Upper lobe of left lung (tissue), 6 donors: ENCODE measurements at regions not wholly inside any gene's neighbourhood (a gene's known extent, or its start where the extent isn't known, plus 50 kb on each side); places are given as distances from the start of the nearest gene placed in this dataset.

Experiments
- ATAC-seq, 2 donors: fragments of 200-7000 bp; cut with Tn5 transposase; one replicate each; pipeline ENCODE4 v1.9.1; 2022; ENCODE audit warnings: mild to moderate bottlenecking in 2 of 2, moderate library complexity in 2 of 2; ENCODE audit not compliant: low FRiP score in 2 of 2
- DNase-seq, 2 donors: peaks; one replicate each; pipeline ENCODE4 v3.0.0-alpha.2; 2019 to 2020
- H3K27ac ChIP-seq, 4 donors: fragments of 200-600 bp; sonication (generic); one replicate each; pipeline ENCODE4 v1.5.1; 2016 to 2019
- H3K27me3 ChIP-seq, 4 donors: fragments of 200-600 bp; sonication (generic); one replicate each; pipeline ENCODE4 v1.5.1; 2017 to 2019
- H3K36me3 ChIP-seq, 4 donors: fragments of 200-600 bp; sonication (generic); one replicate each; pipeline ENCODE4 v1.5.1; 2016 to 2019
- H3K4me1 ChIP-seq, 4 donors: fragments of 200-600 bp; sonication (generic); one replicate each; pipeline ENCODE4 v1.5.1; 2018 to 2019
- H3K4me3 ChIP-seq, 4 donors: fragments of 200-600 bp; sonication (generic); one replicate each; pipeline ENCODE4 v1.5.1; 2017 to 2019; ENCODE audit warnings: mild to moderate bottlenecking in 2 of 4, moderate library complexity in 1 of 4
- H3K9me3 ChIP-seq, 4 donors: fragments of 200-600 bp; sonication (generic); one replicate each; pipeline ENCODE4 v1.5.1; 2018 to 2019
- EP300 ChIP-seq, 4 donors: sonication (generic); formaldehyde crosslinking; IDR thresholded peaks; one replicate each; pipeline ENCODE4 v1.5.1; 2017; ENCODE audit warnings: antibody characterized with exemption in 4 of 4, control low read depth in 2 of 4
- POLR2A ChIP-seq, 4 donors: fragments of 450-650 bp; IDR thresholded peaks; one replicate each; pipeline ENCODE4 v1.5.1; 2016 to 2017; ENCODE audit warnings: antibody characterized with exemption in 4 of 4, mild to moderate bottlenecking in 2 of 4
- POLR2AphosphoS5 ChIP-seq, 2 donors: sonication (generic); formaldehyde crosslinking; IDR thresholded peaks; one replicate each; pipeline ENCODE4 v1.5.1; 2017; ENCODE audit warnings: antibody characterized with exemption in 2 of 2
- WGBS, 2 donors: methylation state at CpG; one replicate each; pipeline ENCODE4 v1.1.5; 2017 to 2018; 5-methylcytosine and 5-hydroxymethylcytosine counted together
- TF ChIP-seq, protein P1 (sequence below), 6 experiments: fragments of 450-650 bp in 4 of 6; fragments of 200-600 bp in 2 of 6; sonication (generic) in 2 of 6; IDR thresholded peaks; one replicate each; pipeline ENCODE4 v1.5.1; 2016 to 2019; ENCODE audit warnings: antibody characterized with exemption in 6 of 6
- donor health status: DM: no; HTN: no; CAD: no; lungs with moderate emphysema.
- donor health status: DM: no; HTN: yes; CAD: no; lungs with severe emphysema.

DNA sequence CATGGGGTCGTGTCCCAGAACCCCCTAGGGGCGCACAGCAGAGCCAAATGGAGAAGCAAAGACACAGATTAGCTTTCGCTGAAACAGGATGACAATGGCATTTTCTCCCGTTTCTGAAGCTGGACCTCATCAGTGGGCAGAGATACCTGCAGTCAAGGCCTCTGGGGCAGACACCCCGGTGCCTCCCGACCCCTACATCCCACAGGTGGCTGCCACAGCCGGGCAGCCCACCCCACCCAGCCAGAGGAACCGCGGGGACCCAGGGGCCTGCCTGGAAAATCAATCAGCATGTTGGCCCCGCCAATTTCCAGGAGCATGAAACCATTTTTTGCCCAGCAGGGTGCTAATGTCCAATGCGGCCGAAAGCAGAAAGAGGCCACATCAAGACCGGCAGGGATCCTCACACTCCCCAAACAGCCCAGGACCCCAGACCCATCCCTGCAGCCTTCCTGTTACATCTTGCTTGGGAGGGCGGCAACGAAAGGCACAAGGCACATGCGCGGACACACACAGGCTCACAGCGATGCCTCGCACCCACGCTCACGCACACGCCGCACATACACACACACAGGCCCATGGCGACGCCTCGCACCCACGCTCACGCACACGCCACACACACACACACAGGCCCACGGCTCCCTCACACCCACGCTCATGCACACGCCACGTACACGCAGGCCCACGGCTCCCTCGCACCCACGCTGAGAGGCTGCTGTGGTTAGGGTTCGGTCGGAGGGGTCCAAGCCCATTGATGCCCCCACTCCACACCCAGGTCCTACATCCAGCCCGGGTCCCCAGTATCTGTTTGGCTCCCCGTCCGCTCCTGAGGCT, 130.6 kb upstream of the NKX1-1 start:
- peaks cover 0 to 8% (median 0%) of the 10 kb centered on the region in 4 donors for H3K27me3 ChIP-seq
- H3K27ac ChIP-seq = no peak overlapping the region
- H3K36me3 ChIP-seq = no peaks in the 10 kb centered on the region
- no peak overlapping the region for H3K4me3 ChIP-seq
- ATAC-seq (no peak), DNase-seq (peak in 1 of 2 donors; percentile 62)
- no peaks in the 10 kb centered on the region for H3K9me3 ChIP-seq
- H3K4me1 ChIP-seq = peaks cover 0 to 10% (median 2%) of the 10 kb centered on the region in 4 donors
- 89 to 93% methylated on average over 26 to 42 of the region's 42 CpGs for WGBS, 2 donors
- no peak for TF ChIP-seq POLR2A (IDR thresholded peaks at IDR 0.05)
- no peak for TF ChIP-seq POLR2AphosphoS5 (IDR thresholded peaks at IDR 0.05)
- TF ChIP-seq EP300 (IDR thresholded peaks at IDR 0.05) = no peak
- TF ChIP-seq, protein P1, sequence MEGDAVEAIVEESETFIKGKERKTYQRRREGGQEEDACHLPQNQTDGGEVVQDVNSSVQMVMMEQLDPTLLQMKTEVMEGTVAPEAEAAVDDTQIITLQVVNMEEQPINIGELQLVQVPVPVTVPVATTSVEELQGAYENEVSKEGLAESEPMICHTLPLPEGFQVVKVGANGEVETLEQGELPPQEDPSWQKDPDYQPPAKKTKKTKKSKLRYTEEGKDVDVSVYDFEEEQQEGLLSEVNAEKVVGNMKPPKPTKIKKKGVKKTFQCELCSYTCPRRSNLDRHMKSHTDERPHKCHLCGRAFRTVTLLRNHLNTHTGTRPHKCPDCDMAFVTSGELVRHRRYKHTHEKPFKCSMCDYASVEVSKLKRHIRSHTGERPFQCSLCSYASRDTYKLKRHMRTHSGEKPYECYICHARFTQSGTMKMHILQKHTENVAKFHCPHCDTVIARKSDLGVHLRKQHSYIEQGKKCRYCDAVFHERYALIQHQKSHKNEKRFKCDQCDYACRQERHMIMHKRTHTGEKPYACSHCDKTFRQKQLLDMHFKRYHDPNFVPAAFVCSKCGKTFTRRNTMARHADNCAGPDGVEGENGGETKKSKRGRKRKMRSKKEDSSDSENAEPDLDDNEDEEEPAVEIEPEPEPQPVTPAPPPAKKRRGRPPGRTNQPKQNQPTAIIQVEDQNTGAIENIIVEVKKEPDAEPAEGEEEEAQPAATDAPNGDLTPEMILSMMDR (IDR thresholded peaks at IDR 0.05) = no peak

DNA sequence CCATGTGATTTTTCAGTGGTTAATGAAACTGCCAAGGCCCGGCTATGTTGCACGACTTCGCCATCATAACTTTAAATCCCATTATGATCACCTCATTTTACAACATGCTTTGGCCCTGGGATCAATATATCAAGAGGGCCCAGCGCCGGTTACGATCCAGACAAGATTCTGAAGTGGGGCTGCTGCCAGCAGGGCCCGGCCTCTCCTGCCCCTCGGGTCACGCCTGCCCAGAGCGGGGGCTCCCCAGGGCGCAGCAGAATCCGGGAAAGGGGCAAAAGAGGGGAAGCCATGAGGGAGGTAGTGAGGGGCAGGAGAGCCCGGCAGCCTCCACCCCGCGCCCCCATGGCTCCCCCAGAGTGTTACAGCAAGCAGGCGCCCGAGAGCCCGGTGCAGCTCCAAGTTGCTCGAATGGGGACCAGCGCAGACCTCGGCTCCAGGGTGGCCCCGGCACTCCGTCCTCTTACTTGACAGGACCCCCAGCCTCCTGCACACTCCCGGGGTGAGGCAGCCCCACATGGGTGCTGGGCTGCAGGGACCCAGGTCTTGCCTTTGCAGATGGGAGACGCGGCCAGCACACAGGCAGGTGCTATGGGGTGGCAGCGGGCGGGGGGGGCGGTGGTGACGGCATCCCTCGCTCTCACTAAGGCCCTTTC, 129.8 kb upstream of the NKX1-1 start:
- TF ChIP-seq POLR2A (IDR thresholded peaks at IDR 0.05) (no peak), POLR2AphosphoS5 (IDR thresholded peaks at IDR 0.05) (no peak), EP300 (IDR thresholded peaks at IDR 0.05) (no peak)
- TF ChIP-seq, protein P1 (IDR thresholded peaks at IDR 0.05) = no peak
- 90 to 92% methylated on average over 25 to 31 of the region's 31 CpGs for WGBS, 2 donors
- DNase-seq (peak in 1 of 2 donors; percentile 77), ATAC-seq (no peak)
- Histone ChIP-seq H3K4me1 (peaks cover 0 to 10% (median 2%) of the 10 kb centered on the region in 4 donors), H3K36me3 (no peaks in the 10 kb centered on the region), H3K27ac (no peak overlapping the region), H3K4me3 (no peak overlapping the region), H3K9me3 (no peaks in the 10 kb centered on the region), H3K27me3 (peaks cover 0 to 8% (median 0%) of the 10 kb centered on the region in 4 donors)

DNA sequence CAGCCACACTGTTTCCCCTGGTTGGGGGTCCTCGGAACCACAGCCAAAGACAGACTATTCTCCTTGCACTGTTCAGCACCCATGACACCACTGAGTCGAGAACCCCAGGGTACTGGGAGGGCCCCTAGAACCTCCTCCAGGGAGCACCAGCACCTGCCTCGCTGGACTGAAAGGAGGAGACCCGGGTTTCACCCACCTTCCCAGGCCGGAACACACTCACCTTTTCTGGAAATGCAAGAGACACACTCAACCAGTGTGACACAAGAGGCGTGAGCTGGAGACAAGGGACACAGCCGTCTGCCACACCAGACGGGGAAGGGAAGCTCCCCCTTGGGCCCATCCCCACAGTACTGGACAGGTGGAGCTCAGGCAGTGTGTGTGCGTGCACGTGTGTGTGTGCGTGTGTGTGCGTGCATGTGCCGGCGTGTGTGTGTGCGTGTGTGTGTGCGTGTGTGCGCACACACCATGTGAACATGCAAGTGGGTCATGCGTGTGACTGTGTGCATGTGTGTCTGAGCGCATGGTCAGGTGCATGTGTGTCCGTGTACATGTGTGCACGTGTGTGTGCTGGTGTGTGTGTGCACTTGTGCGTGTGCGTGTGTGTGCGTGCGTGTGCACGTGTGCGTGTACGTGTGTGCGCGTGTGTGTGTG, 128.8 kb upstream of the NKX1-1 start:
- TF ChIP-seq POLR2A (IDR thresholded peaks at IDR 0.05) (no peak), POLR2AphosphoS5 (IDR thresholded peaks at IDR 0.05) (no peak), EP300 (IDR thresholded peaks at IDR 0.05) (no peak)
- TF ChIP-seq, protein P1 (IDR thresholded peaks at IDR 0.05) = no peak
- H3K4me1 ChIP-seq = peaks cover 0 to 10% (median 2%) of the 10 kb centered on the region in 4 donors
- H3K27ac ChIP-seq = no peak overlapping the region
- H3K9me3 ChIP-seq = no peaks in the 10 kb centered on the region
- ATAC-seq (no peak), DNase-seq (peak in 1 of 2 donors; percentile 54)
- no peak overlapping the region for H3K4me3 ChIP-seq
- WGBS, 2 donors = 92 to 95% methylated on average over 20 to 30 of the region's 30 CpGs
- H3K36me3 ChIP-seq = no peaks in the 10 kb centered on the region
- peaks cover 0 to 8% (median 0%) of the 10 kb centered on the region in 4 donors for H3K27me3 ChIP-seq

DNA sequence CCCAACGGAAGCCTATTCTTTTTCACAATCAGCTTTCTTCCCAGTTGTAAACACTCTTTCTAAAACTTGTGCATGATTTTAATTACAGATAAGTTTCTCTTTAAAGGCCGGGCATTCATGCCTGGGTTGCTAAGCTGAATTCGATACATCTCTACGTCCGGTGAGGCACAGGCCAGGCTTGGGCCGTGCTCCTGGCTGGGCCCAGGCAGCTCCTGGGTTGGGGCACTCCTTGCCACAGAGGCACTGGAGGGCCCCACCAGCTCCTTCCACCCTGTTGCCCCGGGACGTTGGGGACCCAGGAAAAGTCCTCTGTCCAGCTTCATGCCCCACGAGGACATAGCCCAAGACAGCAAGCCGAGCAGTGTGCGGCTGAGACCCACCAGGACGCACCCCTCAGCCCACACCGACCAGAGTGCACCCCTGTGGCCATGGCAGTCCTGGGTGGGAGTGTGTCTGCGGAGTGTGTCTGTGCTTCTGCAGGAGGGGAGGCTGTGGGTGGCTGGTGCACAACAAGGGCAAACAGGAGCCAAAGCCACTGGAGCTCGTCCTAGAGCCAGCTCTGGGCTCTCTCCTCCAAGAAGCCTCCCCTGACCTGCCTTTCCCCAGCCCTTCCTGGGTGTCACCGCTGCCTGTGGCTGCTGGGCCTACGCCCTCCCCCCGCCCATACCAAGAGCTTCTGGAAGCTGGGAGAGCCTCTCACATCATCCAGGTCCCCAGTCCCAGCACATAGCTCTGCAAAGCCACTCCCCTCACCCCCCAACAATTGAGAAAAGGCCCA, 128.0 kb upstream of the NKX1-1 start:
- peak in 1 of 2 donors; percentile 9 for ATAC-seq

More for the DNA sequence above, 128.0 kb upstream of the NKX1-1 start:
- peak in 1 of 2 donors; percentile 60 for DNase-seq
- Histone ChIP-seq H3K4me1 (peaks cover 0 to 10% (median 2%) of the 10 kb centered on the region in 4 donors), H3K4me3 (no peak overlapping the region), H3K27ac (no peak overlapping the region), H3K9me3 (no peaks in the 10 kb centered on the region), H3K27me3 (peaks cover 0 to 8% (median 0%) of the 10 kb centered on the region in 4 donors), H3K36me3 (no peaks in the 10 kb centered on the region)
- 72 to 73% methylated on average over 11 to 15 of the region's 18 CpGs for WGBS, 2 donors
- TF ChIP-seq POLR2AphosphoS5 (IDR thresholded peaks at IDR 0.05) = no peak
- TF ChIP-seq, protein P1 (IDR thresholded peaks at IDR 0.05) = no peak
- no peak for TF ChIP-seq POLR2A (IDR thresholded peaks at IDR 0.05)
- no peak for TF ChIP-seq EP300 (IDR thresholded peaks at IDR 0.05)
